H7 (cell line): ENCODE measurements at regions not wholly inside any gene's neighbourhood (a gene's known extent, or its start where the extent isn't known, plus 50 kb on each side); places are given as distances from the start of the nearest gene placed in this dataset.
"Not testable (repeated sequence)": the region's sequence is repeated elsewhere in the genome, so short reads cannot be mapped to it uniquely, and the experiment has no call there.

ENCODE experiments used
- DNase-seq: peaks from one replicate; pipeline ENCODE4 v3.0.0; 2012
- H3K27me3 ChIP-seq: 2 replicates; pipeline ENCODE4 v1.6.0; 2011; ENCODE audit warnings: mild to moderate bottlenecking, low read length; ENCODE audit not compliant: control insufficient read depth, insufficient read depth
- H3K36me3 ChIP-seq: replicated peaks from 2 replicates; pipeline ENCODE4 v1.5.1; 2011; ENCODE audit warnings: low read length; ENCODE audit not compliant: control insufficient read depth, insufficient read depth
- H3K4me3 ChIP-seq: 2 replicates; pipeline ENCODE4 v1.5.1; 2011; ENCODE audit warnings: low read depth, mild to moderate bottlenecking, control low read depth, low read length, moderate library complexity; ENCODE audit not compliant: insufficient read depth

DNA sequence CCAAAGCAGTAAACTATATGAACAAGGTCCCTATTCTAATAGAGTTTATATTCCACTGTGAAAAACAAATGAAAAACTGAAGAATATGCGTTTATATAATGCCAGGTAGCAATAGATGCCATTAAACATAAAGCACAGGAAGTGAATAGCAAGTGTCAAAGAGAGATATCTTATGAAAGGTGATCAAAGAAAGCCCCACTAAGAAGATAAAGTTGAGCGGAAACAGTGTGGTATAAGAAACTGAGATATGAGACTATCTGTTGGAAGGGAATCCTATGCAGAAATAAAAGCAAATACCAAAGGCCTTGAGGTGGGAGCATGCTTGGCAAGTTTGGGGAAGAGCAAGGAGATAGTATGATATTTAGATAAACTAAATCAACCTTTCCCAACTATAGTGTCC, 123.1 kb upstream of the FAR2 start:
- no peak overlapping the region for H3K4me3 ChIP-seq

DNA sequence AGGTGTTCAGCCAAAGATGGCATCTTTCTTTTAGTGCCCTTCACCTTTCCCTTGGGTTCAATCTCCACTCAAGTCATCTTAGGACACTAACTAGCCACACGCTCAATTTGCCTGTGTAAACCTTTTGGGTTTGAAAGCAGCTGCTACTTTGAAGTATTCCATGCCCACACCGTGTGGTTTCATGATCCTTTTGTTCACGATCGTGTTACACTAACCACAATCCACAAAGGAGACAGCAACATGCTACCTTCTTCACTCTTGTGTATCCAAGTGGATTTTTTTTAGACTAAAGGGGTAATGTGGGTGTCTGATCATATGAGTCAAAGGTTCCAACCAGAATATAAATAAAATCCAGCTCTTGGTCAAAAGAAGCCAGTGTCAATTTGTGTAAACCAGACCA, 122.7 kb upstream of the FAR2 start:
- H3K27me3 ChIP-seq: no peaks in the 10 kb centered on the region
- no peak for DNase-seq

More for the DNA sequence above, 123.1 kb upstream of the FAR2 start:
- H3K36me3 ChIP-seq: no peaks in the 10 kb centered on the region
- H3K27me3 ChIP-seq: no peaks in the 10 kb centered on the region
- no peak for DNase-seq

DNA sequence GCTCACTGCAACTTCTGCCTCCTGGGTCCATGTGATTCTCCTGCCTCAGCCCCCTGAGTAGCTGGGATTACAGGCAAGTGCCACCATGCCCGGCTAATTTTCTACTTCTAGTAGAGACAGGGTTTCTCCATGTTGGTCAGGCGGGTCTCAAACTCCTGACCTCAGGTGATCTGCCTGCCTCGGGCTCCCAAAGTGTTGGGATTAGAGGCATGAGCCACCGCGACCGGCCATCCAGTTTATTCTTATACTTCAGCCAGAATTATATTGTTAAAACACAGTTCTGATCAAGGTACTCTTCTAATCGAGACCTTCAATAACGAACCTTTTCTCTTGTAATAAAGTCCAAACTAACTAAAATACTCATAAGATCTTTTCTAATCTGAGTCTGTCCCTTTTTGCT, 119.6 kb upstream of the FAR2 start:
- not testable (repeated sequence) for H3K4me3 ChIP-seq, H3K27me3 ChIP-seq, H3K36me3 ChIP-seq, DNase-seq

More for the DNA sequence above, 122.7 kb upstream of the FAR2 start:
- no peak overlapping the region for H3K4me3 ChIP-seq
- H3K36me3 ChIP-seq: no peaks in the 10 kb centered on the region

DNA sequence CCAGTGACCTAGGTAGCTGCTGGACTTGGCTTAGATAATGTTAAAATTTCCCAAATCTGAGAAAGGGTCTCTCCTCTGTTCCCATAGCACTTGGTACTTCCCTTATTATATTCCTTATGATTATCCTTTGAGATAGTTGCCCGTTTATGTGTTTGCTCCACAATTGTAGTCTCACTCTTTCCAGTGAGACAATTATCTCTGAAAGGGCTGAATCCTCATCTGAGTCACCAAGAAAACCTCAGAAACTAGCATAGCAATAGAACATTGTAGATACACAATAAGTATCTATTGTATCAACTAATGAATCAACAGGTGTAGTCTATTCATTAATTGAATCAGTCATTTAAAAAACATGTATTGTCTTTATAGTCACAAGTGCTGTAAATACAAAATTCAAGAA, 119.1 kb upstream of the FAR2 start:
- H3K4me3 ChIP-seq: no peak overlapping the region
- no peaks in the 10 kb centered on the region for H3K27me3 ChIP-seq
- DNase-seq: no peak
- H3K36me3 ChIP-seq: no peaks in the 10 kb centered on the region

DNA sequence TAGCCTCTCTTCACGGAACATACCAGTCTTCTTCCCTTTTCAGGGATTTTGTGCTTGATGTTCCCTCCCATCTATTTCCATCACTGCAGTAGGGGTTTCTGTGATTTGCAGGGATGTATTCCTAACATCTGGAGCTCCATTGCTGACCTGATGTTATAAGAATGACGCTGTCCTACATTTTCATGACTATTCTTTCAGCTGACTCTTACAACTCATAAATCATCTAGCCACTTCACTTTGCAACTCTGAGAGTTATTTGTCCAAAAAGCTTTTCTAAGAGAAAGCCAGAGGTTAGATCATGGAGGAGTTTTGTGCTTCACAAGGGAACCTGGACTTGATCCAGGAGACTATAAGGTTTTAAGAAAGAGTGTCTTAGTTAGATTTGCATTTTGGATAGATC, 116.6 kb upstream of the FAR2 start:
- H3K36me3 ChIP-seq: no peaks in the 10 kb centered on the region
- H3K27me3 ChIP-seq: no peaks in the 10 kb centered on the region
- no peak for DNase-seq
- H3K4me3 ChIP-seq: no peak overlapping the region

DNA sequence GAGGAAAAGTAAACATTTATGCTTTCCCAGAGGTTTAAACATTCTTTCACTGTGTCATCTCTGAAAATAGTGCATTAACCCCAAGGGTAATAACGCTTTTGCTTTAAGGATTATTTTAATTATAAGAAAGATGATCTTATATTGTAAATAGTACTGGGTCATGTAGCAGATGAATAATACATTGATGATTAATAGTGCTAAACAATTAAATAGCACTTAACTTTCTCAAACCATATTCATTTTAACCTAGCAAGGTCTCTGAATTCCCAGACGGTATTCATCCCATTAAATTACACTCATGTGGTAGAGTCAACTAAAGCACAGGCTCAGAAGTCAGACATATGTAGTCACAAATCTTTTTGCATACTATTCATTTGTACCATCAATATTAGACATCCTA, 115.6 kb upstream of the FAR2 start:
- DNase-seq: no peak
- H3K27me3 ChIP-seq: no peaks in the 10 kb centered on the region
- H3K36me3 ChIP-seq: no peaks in the 10 kb centered on the region
- no peak overlapping the region for H3K4me3 ChIP-seq

DNA sequence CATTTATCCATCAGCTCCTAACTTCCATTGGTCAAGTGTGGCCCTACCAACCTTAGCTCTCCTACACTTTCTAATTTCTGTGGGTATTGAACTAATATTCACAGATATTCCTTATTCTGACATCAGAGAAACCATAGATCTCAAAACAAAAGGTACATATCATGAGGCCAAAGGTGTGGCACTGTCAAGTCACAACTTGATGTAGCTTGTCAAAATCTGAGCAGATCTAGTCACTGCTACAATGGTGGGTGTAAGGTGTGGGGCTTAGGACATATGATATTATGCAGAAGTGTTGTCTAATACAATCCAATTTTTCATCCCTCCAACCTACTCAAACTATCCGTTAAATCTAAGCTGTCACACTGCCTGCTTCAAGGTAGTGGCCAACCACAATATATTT, 114.0 kb upstream of the FAR2 start:
- DNase-seq: no peak
- Histone ChIP-seq H3K36me3 (no peaks in the 10 kb centered on the region), H3K4me3 (no peak overlapping the region), H3K27me3 (no peaks in the 10 kb centered on the region)

DNA sequence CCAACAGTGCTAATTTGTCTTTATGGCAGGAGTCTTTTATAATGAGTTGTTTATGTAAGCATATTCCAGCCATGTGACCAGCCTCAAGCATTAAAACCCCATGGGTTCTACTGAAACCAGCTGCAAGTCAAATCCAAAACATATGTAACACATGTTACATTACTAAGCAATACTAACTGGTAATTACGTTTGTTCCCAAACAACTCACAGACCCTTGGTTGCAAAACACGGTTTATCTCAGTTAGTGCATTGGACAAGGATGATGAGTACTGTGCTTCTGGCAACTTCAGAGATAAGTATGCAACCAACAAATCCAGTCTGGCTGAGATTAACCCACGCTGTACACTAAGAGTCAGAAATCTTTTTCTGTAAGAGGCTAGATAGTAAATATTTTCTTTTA, 110.1 kb upstream of the FAR2 start:
- no peaks in the 10 kb centered on the region for H3K36me3 ChIP-seq
- no peak overlapping the region for H3K4me3 ChIP-seq
- H3K27me3 ChIP-seq: no peaks in the 10 kb centered on the region
- DNase-seq: no peak

DNA sequence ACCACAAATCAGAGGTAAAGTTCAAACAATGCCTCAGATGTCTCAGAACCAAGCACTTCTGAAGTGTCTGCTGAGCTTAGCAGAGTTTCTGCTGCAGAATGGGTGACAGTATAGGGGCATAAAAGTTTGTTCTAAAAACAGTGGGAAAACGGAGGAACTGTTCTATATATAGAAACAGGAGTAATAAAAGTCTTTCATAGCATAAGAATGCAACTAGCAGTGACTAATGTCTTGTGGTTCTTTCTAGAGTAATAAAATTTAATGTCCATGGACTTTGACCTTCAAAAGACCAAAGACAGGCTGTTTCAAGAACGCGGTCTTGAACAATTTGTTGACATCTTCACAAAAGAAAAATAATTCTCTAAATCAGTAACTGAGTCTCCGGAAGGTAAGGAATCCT, 107.5 kb upstream of the FAR2 start:
- Histone ChIP-seq H3K27me3 (no peaks in the 10 kb centered on the region), H3K4me3 (no peak overlapping the region), H3K36me3 (no peaks in the 10 kb centered on the region)
- DNase-seq: no peak

DNA sequence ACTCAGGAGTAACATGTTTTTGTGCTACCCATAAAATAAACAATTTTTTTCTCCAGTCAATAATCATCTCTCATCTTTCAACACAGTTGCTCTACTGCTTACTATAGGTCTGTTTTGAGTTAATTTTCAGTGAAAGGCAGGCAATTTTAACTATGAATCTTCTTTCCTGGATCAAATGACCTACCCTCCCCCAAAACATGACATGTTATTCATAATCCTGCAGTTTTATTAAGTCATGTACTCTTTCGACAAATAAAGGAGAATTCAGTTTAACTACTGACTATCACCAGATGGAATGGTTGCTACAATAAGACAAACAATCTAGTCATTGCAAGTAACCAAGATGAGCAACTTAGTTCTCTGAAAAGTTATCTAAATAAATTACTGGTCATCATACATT, 106.0 kb upstream of the FAR2 start:
- H3K4me3 ChIP-seq: no peak overlapping the region
- H3K27me3 ChIP-seq: no peaks in the 10 kb centered on the region
- no peaks in the 10 kb centered on the region for H3K36me3 ChIP-seq
- no peak for DNase-seq

DNA sequence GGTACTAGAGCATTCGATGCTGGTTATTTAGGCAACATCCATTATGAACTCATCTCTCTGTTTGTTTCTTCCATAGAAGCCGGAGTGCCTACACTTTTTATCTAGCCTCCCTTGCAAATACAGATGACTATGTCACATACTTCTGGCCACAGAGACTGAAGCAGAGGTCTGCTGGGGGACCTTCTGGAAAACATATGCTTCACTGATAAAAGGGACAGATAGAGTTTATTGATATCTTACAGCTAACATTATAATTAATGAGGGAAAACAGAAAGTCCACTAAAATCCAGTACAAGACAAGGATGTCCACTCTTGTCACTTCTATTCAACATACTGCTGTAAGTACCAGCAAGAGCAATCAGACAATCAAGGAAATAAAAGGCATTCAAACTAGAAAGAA, 104.3 kb upstream of the FAR2 start:
- Histone ChIP-seq H3K27me3 (no peaks in the 10 kb centered on the region), H3K36me3 (no peaks in the 10 kb centered on the region), H3K4me3 (no peak overlapping the region)
- no peak for DNase-seq

DNA sequence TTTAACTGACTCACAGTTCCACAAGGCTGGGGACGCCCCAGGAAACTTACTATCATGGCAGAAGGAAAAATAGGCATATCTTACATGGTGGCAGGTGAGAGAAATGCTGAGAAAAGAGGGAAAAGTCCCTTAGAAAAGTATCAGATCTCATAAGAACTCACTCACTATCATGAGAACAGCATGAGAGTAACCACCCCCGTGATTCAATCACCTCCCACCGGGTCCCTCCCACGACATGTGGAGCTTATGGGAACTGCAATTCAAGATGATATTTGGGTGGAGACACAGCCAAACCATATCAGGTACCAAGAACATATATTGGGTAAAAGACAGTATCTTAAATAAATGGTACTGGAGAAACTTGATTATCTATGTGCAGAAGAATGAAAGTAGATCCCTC, 100.3 kb upstream of the FAR2 start:
- DNase-seq: no peak
- Histone ChIP-seq H3K27me3 (no peaks in the 10 kb centered on the region), H3K36me3 (no peaks in the 10 kb centered on the region), H3K4me3 (no peak overlapping the region)

DNA sequence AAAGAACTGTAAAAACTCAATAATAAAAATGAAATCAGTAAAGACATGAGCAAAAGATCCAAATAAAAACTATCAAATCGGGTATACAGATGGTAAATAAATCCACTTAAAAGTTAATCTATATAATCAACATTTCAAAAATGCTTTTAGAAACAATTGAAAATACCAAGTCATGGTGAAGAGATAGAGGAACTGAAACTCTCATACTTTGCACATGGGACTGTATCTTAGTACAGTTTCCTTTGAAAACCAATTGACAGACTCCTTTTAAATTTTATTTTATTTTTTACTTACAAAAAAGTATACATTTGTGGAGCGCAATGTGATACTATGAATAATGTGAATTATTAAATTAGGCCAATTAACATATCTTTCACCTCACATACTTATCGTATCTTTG, 98.6 kb upstream of the FAR2 start:
- no peaks in the 10 kb centered on the region for H3K27me3 ChIP-seq
- H3K36me3 ChIP-seq: no peaks in the 10 kb centered on the region
- H3K4me3 ChIP-seq: no peak overlapping the region
- no peak for DNase-seq

DNA sequence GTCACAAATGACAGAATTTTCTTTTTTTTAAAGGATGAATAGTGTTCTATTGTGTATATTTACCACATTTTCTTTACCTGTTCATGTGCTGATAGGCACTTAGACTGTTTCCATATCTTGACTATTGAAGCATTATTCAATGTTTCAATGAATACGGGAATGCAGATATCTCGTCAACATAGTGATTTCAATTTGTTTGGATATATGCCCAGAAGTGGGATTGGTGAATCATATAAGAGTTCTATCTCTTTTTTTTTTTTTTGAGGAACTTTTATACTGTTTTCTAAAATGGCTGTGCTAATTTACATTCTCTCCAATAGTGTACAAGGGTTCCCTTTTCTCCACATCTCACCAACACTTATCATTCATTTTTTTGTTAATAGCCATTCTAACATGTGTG, 97.9 kb upstream of the FAR2 start:
- no peak overlapping the region for H3K4me3 ChIP-seq
- H3K36me3 ChIP-seq: no peaks in the 10 kb centered on the region
- H3K27me3 ChIP-seq: no peaks in the 10 kb centered on the region
- no peak for DNase-seq

DNA sequence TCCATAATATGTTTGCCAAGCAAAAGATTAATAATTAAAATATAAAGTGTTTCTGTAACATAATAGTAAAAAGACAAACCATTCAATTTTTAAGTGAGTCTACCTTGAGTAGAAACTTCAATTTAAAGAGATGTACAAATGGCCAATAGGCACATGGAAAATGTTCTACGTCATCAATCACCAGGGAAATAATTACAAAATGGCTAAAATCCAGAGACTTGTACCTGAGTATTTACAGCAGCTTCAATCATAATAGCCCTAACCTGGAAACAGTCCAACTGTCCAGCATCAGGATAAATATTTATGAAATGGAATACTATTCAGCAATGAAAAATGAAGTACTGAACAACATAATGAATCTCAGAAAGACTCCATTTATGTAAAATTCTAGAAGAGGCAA, 95.5 kb upstream of the FAR2 start:
- no peak for DNase-seq
- Histone ChIP-seq H3K4me3 (no peak overlapping the region), H3K36me3 (no peaks in the 10 kb centered on the region), H3K27me3 (no peaks in the 10 kb centered on the region)

DNA sequence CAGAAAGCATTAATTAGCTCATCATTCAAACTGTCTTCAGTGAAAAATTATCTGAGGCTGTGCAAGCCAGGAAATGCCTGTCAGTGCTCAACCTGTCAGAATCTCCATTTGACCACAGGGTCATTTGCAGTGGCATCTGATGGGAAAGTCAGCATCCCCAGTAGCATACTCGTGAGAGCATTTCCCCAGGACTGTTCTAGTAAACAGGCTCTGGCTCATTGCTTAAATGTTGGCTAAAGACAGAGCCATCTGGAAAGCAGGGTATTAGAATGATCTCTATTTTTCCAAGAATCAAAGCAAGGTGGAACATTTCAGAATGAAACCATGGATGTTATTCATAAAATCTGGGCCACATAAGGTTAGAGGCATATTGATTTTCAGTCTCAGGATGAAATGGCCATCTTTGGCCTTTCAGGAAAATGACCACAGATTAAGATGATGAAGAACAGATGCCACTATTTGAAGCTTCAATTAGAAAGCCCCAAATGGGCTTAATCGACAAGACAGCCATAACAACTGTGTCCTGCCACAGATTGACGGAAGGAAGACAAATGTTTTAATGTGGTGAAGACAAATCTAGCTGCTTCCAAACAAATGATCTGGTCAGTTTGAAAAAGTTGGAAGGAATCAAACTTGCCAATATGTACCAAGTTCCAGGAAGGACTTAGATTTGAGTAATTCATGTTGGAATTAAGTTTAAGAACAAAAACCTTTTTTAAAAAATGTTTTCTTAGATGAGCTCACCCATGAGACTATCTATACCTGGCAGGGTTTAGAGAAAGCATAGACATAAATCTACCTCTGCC, 94.0 kb upstream of the FAR2 start:
- DNase-seq: no peak
- H3K36me3 ChIP-seq: no peaks in the 10 kb centered on the region
- no peak overlapping the region for H3K4me3 ChIP-seq
- no peaks in the 10 kb centered on the region for H3K27me3 ChIP-seq
